Limb (tissue), 2 donors: ENCODE measurements at regions not wholly inside any gene's neighbourhood (a gene's known extent, or its start where the extent isn't known, plus 50 kb on each side); places are given as distances from the start of the nearest gene placed in this dataset.
A peak's percentile ranks its signal among the peaks of the same experiment; 100 is the strongest.

ENCODE experiments used
- DNase-seq, 2 donors: peaks; one replicate each; pipeline ENCODE4 v3.0.0-alpha.2; 2016; ENCODE audit errors: extremely low spot score in 2 of 2

DNA sequence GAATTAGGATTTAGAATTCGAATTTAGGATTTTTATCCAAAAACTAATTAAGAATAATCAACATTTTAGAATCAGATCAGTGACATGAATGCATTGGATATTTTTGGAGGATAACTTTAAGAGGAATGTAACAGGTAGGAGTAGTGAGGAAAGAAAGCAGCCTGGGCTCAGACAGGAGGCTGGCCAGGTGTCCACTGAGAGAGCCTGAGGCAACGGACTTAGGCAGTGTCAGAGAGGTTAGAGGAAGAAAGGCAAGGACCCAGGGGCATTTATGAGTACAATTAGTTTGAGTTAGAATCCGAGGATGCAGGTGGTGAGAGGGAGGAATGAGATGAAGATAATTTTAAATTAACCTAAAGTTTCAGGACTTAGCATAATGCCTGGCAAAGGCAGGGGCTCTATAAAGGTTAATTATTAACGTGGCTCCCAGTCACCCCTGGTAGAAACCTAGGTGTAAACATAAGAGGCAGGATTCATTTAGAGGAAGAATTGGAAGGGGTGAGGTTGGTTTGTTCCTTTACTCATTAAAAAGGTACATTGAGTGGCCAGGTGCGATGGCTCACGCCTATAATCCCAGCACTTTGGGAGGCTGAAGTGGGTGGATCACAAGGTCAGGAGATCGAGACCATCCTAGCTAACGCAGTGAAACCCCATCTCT lies 507.1 kb downstream of the TMEM182 start:
- DNase-seq = no peak

DNA sequence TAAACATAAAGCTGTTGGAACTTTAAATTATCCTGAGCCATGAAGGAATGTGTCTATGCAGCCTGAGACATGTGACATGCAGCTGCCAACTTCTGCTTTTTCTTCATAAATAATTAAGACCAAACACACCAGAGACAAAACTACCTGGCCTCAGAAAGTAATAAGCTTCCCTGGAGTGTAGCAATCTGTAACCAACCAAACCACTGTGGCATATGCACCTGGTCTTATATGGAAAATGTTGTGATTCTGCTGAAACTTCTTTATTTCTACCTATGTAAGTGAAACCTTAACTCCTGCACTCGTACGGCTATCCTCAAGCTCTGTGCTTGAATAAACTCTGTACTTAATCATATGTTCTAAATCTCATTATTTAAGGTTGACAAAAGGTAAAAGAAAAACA lies 515.0 kb downstream of the TMEM182 start:
- no peak for DNase-seq

DNA sequence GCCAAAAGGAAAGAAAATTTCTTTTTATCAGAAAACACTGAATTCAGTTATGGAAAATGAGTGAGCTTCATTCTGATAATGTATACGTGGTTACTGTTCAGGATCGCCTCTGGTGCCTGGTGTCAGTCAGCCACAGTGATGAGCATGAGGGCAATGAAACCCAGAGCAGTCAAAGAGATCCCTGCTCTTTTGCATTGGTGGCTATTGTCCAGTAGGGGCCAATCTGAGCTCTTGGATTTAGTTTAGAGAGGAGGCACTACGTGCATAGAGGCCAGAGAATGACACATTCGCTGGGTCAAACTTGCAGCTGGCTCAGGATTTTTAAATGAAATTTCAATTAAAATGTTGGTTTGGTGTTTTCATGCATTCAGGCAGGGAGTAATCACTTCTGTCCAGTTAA lies 522.9 kb downstream of the TMEM182 start:
- DNase-seq = no peak

DNA sequence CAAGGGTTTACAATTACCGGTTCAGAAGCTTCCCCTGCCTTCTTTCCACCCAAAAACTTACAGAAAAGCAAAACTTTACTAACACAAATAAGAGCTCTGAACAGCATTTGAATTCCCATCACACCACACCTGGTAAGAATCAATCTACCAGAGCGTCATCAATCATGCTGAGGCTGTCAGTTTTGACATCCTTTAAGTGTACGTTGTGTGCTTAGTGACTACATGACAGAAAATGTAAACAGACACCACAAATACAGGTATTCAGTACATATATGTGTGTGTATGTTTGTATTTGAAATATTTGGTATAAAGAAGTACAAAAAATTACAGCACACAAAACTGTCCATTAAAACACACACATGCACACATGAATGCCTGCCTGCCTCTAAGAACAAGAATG lies 523.5 kb downstream of the TMEM182 start:
- DNase-seq = no peak

DNA sequence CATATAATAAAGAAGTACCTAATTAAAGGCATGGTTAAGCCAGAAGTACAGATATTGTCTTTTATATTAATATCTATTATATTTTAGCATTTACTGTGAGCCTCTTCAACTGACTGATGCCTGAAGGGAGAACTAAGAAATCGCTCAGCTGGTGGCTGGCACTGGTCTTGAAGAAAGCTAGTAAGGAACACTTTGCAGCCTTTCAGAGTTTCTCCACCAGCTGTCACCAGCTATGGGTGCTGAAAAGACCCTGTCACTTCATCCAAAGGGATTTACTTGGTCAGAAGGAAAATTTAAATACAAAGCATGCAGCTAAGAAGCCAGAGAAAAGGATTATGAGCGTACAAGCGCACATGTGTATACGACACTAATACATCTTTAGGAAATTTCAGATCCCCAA lies 525.9 kb downstream of the TMEM182 start:
- no peak for DNase-seq

DNA sequence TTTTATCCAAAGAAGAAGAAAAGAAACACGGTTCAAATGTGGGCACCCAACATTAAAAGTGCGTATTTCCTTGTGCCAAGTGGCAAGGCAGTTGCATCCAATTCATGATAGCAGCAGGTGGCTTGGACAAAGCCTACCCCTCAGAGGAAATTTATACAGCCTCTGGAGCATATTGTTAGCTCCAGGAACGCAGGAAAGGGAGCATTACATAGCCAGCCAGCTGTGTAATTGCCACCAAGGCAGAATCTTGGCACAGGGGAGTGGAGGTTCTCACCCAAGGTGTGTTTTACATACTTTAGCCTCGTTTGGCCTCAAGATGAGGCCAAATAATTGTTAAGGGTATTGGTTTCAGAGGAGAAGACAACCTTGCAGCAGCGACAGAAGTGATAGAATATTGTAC lies 526.9 kb downstream of the TMEM182 start:
- DNase-seq = no peak

DNA sequence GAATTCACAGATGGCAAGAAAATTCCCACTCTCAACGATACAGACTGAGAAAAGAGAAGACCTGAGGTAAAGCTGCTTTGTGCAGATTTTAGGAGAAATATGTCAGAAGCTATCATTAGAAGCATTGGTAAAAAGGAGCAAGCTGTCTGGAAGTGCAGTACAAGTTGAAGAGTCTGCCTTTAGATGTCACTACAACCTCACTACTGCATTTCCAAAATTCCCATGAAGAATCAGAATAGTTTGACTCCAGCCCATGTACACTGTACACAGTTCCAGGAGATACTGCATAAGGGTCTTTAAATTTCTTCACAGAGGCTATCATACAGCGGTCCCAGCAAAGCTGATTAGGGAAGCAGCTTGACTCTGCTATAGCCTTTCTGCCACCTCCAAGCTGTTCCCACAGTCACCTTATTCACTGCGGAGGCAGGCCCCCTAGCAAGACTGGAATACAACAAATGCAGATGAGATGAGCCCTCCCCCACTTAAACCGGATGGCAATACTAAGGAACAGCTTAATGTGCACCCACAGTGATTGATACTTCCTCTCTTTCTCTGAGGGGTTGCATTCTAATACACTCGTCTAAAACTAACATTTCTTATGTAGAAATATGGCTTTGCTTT lies 527.4 kb downstream of the TMEM182 start:
- peak in 1 of 2 donors; percentile 50 for DNase-seq

DNA sequence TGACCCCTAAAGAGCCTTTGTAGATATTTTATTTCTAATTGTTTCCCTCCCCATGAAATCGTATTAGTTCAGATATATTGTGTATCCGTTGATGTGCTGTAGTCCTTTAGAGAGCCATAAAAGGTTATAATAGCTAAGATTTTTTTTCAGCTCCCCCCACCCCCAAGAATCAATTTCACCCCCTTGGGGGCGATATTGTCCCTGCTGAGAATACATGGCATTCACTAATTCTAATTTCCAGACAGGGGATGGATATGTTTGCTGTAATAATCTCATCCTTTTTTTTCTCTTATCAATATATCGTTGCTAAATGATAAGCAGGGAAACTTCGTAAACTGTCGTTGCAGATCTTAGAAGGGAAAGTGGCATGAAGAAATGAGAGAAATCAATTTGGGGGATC lies 530.7 kb downstream of the TMEM182 start:
- DNase-seq = no peak

DNA sequence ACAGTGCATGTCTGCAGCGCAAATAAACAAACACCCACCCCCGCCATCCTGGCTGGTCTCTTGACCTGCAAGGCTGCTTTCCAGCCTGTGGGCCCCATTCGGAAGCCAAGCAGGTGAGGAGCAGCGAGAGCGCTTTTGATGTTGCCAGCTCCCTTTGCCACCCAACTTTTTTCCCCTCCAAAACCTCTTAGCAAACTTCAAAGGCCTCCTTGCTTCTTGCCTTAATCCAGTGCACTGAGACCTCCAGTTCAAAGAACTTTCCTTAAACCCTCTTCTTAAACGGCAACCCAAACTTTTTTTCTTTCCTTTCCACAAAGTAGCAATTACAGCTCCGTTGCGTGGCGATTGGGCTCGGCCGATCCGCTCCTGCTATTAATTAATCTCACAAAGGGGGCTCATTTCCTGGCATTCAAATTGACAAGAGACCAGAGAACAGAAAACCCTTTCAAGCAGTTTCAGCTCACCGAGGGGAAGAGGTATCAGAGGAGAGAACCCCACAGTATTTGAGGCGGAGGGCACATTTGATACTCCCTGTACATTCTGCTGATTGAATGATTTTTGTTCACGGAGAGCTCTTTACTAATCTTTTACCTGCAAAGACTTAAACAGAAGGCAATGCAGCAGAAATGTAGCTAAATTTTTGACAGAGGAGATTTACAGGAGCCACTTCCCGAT lies 531.4 kb downstream of the TMEM182 start:
- no peak for DNase-seq

DNA sequence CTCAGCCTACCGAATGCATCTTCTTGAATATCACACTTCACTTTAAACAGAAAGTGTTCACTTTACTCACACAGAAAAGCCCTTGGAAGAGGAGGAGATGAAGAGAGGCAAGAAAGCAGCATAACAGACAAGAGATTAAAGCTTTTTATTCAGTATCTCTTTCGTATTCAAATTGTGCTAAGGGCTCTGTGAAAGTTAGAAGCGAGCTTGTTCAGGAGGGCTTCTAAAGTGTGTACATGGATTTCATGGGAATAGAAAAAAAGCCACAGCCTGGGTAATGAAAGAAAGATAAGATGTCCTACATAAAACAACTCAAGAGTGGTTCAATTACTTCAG lies 531.9 kb downstream of the TMEM182 start:
- DNase-seq = no peak

DNA sequence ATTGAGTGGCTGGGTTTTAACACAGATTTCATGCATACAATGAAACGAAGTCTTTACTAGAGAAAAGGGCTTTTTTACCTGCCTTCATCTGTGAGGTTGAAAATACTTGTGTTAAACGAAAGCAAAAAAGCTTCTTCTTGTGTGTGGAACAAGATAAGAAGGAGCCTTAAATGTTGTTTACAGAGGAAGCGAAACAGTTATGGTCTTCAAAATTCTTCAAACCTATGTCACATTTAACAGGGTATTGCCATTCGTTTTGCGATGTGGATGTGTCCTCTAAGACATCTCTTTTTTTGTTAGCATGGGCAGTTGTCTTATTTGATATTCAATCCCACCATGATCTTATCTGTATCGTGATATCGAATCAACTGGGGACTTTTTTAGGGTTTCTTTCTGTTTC lies 532.6 kb downstream of the TMEM182 start:
- no peak for DNase-seq

DNA sequence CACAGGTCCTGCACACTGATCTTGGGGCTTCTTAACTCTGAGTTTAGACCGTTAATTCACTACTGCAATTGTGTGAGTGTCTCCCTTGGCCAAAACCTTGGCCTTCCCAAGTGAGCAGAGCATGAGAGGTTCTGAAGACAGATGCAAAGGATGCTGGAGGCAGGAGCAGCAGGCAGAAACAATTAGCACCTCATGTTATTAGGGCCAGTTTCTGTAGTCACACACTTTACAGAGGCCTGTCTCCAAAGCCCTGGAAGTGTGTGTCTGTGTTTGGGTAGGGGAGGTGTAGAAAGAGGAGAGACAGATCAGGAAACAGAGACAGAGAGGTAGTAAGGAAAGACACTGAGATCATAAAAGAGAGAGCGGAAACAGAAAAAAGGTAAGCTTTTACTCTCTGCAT lies 533.8 kb downstream of the TMEM182 start:
- no peak for DNase-seq

DNA sequence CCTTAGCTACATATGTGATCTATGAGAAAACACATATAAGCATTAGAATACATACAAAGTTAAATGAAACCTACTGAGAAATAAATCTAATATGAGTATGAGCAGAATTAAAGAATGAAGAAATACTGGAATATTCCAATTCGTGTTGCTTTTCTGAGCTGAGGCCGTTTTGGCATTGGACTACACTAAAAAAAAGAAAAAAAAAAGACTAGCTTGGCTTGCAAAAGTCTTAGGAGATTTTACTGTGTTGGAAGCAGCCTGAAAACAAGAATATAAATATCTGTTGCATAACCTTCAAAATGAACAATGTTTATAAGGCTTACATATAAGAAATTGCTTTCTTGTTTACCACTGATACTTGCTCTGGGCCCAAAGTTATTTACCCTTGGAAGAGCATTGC lies 562.8 kb downstream of the TMEM182 start:
- DNase-seq = no peak

DNA sequence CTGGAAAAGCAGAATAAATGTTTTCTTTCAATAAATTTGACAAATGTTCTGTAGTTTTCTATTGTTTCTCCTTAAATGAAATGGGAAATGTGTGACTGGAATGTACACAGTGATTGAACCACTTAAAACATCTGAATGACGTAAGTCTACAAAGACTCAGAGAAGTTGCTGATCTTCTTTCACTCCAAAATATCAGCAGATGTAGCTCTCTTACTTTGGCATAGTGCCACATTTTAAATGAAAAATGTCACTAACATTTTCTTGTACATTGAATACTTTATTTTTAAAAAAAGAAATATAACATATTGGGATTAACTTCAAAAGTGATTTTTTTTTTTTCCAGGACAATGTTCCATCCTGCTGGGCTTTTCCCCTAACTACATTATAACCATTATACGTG lies 565.6 kb downstream of the TMEM182 start:
- peak in 1 of 2 donors; percentile 23 for DNase-seq

DNA sequence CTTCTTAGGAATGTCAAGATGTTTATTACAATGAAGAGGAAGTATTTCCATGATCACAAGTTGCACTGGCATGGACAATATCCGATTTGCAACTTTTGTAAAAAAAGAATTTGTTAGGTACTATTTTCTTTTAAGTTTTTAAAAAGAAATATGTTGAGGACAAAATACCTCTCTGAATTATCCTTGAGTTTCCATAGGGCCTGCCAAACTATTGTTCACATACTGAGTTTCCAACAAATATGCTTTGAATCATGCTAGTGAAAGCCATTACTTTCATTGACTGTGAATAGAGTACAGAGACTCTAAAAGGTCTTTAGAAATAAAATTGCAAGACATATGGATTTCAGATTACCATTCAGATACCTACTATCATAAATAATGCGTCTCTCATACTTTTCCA lies 566.1 kb downstream of the TMEM182 start:
- peak in 1 of 2 donors; percentile 32 for DNase-seq

DNA sequence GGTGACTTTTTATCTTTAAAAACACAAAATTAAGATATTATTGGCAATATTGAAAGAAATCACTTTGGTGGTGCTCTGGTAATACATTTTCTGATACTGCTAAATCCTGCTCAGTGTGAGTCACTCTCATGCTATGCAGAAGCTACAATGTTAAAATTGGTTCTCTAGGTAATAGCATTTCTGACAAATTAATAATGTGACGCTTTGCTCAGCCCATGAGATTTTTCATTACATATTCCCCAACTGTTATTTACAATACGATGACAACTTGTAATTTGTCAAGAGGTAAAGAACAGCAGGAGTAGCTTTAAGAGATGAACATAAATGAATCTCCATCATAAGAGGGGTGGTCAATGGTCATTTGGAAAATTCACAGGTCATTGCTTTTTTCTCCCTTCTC lies 573.6 kb downstream of the TMEM182 start:
- DNase-seq = no peak

DNA sequence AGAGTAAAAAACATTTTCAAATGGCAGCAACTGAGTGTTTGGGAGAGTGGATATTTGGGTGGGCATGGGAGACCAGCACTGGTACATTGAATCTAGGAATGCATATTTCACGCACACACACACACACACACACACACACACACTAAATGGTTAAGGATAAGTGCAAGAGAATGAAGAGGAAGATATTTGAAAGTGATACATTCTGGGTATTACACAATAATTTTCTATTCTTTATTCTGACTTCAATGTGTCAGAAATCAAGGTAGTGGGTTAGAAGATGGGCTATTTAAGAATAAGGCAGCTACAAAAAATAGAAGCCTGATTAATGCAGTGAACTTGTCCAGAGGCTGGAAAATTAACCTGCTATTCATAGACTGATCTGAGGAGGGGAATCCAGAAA lies 577.0 kb downstream of the TMEM182 start:
- no peak for DNase-seq

DNA sequence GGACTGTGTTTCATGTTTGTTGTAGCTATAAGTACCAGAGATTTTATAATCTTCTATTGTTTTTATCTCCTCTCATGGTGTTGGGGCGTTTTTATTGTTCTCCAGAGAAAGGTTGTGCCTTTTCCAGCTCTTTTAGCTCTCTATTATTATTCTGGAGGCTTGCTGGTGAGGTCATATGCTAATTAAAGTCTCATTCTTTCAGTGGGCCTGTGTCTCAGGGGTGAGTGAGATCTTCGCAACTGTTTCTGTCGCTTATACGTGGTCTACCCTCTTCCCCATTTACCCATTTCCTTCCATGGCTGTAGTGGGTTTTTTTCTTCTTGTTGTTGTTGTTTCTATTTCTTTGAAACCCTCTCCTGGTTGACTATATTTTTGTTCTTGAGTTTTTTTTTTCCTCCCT lies 584.9 kb downstream of the TMEM182 start:
- DNase-seq = no peak

DNA sequence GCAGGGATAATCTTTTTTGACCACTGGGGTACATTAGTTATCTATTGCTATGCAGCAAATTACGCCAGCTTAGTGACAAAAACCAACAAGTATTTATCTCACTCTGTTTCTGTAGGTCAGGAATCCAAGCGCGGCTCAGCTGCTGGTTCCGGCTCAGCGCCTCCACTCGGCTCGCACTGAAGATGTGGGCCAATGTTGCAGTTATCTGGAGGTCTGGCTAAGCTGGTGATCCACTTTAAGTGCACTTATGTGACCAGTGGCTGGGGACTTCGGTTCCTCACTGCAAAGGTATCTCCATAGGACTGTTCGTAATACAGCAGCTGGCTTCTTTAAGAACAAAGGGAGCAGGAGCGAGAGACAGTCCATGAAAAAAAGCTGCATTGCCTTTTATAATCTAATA lies 591.9 kb downstream of the TMEM182 start:
- DNase-seq = no peak

DNA sequence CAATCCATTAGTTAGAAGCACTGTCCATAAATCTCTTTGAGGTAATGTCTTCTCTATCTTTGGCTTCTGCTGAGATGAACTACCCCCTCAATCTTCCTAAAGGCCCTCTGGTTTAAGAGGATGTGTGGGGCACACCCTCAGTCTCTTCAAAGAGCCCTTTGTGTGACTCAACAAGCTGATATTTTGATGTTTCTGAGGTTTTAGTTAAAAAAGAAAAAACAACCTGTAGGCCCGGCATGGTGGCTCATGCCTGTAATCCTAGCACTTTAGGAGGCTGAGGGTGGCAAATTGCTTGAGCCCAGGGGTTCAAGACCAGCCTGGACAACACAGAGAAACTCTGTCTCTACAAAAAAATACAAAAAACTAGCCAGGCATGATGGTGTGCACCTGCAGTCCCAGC lies 593.5 kb downstream of the TMEM182 start:
- no peak for DNase-seq

DNA sequence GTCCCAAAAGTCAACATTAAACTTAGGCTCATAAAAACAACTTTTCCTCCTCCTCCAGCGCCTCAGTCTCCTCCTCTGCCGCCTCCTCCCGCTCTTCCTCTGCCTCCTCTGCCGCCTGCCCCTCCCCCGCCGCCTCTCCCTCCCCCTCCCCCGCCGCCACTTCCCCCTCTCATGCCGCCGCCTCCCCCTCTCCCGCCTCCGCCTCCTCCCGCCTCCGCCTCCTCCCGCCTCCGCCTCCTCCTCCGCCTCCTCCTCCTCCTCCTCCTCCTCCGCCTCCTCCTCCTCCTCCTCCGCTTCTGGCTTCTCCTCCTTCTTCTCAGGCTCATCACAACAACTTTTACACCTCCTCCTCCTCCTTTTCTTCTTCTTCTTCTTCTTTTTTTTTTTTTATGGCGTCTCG lies 599.9 kb downstream of the TMEM182 start:
- peak in 1 of 2 donors; percentile 28 for DNase-seq

DNA sequence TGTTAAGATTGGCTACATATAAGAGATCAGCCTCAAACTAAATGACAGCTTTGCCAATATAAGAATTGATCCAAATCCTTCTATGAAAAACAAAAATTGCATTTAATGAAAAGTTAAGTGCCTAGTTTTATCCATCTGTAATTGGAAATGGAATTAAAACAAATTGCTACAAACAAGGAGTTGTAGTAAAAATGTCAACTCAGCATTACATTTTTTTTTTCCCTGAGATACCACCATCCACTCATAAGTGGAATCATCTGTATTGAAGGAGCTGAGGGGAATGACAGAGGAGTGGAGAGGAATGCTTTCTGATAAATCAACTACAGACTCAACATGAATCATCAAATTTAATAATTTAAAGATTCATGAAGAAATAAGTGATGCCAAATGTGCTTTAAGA lies 601.8 kb downstream of the TMEM182 start:
- DNase-seq = no peak

DNA sequence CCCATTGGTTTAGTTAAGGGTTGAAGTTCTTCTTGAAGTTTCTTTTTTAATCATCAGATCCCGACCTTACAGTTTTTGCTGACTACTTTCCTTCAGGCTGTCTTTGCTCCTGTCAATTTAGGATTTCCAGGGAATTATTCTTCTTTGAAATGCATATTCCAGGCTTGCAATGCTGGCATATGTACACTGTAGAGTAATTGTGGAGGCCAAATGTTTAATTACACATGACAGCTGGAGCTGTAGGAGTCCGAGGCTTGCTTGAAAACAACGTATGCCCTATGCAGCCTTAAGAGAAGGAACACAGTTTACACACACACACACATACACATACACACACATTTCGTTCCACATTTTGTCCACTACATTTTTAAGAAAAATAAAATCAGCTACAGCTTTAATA lies 602.3 kb downstream of the TMEM182 start:
- no peak for DNase-seq
